ENCODE measurements at regions not wholly inside any gene's neighbourhood (a gene's known extent, or its start where the extent isn't known, plus 50 kb on each side); places are given as distances from the start of the nearest gene placed in this dataset.

- TF ChIP-seq CTCF (IDR thresholded peaks at IDR 0.05; ENCODE audit: low read depth, low read length, missing control alignments), result no peak
- no peak for DNase-seq (ENCODE audit: low read depth)
- H3K4me3 ChIP-seq (ENCODE audit: low read depth, low read length), result no peak overlapping the region
Measured at GRCh38 chr14:87430810-87431209, 562.2 kb downstream of the GALC start.

GRCh38 chr14:87430214-87430613 lies 562.8 kb downstream of the GALC start:
- H3K4me3 ChIP-seq (ENCODE audit: low read depth, low read length), result no peak overlapping the region
- no peak for DNase-seq (ENCODE audit: low read depth)
- TF ChIP-seq CTCF (IDR thresholded peaks at IDR 0.05; ENCODE audit: low read depth, low read length, missing control alignments), result no peak

GRCh38 chr14:87419925-87420324 lies 573.1 kb downstream of the GALC start:
- no peak for DNase-seq (ENCODE audit: low read depth)
- H3K4me3 ChIP-seq (ENCODE audit: low read depth, low read length), result no peak overlapping the region
- no peak for TF ChIP-seq CTCF (IDR thresholded peaks at IDR 0.05; ENCODE audit: low read depth, low read length, missing control alignments)

- no peak for DNase-seq (ENCODE audit: low read depth)
- H3K4me3 ChIP-seq (ENCODE audit: low read depth, low read length), result no peak overlapping the region
- TF ChIP-seq CTCF (IDR thresholded peaks at IDR 0.05; ENCODE audit: low read depth, low read length, missing control alignments), result no peak
Measured at GRCh38 chr14:87411370-87411769, 581.6 kb downstream of the GALC start.

GRCh38 chr14:87409393-87409792 lies 583.6 kb downstream of the GALC start:
- no peak for DNase-seq (ENCODE audit: low read depth)
- no peak overlapping the region for H3K4me3 ChIP-seq (ENCODE audit: low read depth, low read length)
- no peak for TF ChIP-seq CTCF (IDR thresholded peaks at IDR 0.05; ENCODE audit: low read depth, low read length, missing control alignments)

- no peak for TF ChIP-seq CTCF (IDR thresholded peaks at IDR 0.05; ENCODE audit: low read depth, low read length, missing control alignments)
- no peak overlapping the region for H3K4me3 ChIP-seq (ENCODE audit: low read depth, low read length)
- DNase-seq (ENCODE audit: low read depth), result no peak
Measured at GRCh38 chr14:87407344-87407743, 585.6 kb downstream of the GALC start.

GRCh38 chr14:87405563-87405962 lies 587.4 kb downstream of the GALC start:
- no peak for DNase-seq (ENCODE audit: low read depth)
- TF ChIP-seq CTCF (IDR thresholded peaks at IDR 0.05; ENCODE audit: low read depth, low read length, missing control alignments), result no peak
- no peak overlapping the region for H3K4me3 ChIP-seq (ENCODE audit: low read depth, low read length)
